ENCODE measurements at regions not wholly inside any gene's neighbourhood (a gene's known extent, or its start where the extent isn't known, plus 50 kb on each side); places are given as distances from the start of the nearest gene placed in this dataset.

DNA sequence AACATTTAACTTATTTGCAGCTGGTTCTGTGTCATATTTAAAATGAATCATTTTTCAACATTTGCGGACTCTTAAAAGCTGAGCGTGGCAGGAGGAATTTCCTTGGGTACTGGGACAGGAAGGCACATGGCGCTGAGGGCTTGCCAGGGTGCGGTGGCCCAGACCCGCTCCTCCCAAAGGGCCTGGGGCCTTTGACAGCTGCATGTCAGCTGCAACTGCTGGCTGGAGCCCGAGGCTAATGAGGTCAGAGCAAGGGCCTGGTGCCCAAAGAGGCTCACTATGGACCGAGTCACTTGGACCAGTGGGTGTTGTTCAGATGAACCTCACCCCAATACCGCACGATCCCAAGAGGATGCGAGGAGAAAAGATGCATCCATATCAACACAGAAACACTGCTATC is 326.9 kb downstream of the CTTN start:
- Mint-ChIP-seq H3K27ac (ENCODE audit: unreplicated experiment) (no peak overlapping the region), H3K4me1 (ENCODE audit: low read depth, unreplicated experiment) (no peaks in the 10 kb centered on the region), H3K9me3 (ENCODE audit: low read depth, unreplicated experiment) (no peaks in the 10 kb centered on the region), H3K36me3 (ENCODE audit: insufficient read depth, unreplicated experiment) (peaks cover 6% of the 10 kb centered on the region), H3K27me3 (ENCODE audit: unreplicated experiment) (no peaks in the 10 kb centered on the region), H3K4me3 (ENCODE audit: low read depth, unreplicated experiment) (no peak overlapping the region)
- TF ChIP-seq, protein P1, sequence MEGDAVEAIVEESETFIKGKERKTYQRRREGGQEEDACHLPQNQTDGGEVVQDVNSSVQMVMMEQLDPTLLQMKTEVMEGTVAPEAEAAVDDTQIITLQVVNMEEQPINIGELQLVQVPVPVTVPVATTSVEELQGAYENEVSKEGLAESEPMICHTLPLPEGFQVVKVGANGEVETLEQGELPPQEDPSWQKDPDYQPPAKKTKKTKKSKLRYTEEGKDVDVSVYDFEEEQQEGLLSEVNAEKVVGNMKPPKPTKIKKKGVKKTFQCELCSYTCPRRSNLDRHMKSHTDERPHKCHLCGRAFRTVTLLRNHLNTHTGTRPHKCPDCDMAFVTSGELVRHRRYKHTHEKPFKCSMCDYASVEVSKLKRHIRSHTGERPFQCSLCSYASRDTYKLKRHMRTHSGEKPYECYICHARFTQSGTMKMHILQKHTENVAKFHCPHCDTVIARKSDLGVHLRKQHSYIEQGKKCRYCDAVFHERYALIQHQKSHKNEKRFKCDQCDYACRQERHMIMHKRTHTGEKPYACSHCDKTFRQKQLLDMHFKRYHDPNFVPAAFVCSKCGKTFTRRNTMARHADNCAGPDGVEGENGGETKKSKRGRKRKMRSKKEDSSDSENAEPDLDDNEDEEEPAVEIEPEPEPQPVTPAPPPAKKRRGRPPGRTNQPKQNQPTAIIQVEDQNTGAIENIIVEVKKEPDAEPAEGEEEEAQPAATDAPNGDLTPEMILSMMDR (IDR thresholded peaks at IDR 0.05; ENCODE audit: unreplicated experiment) = no peak
- CTCF ChIA-PET = interaction anchor here (0.6 kb wide), 1 partner anchor 639 kb away, joined by 3 read pairs; no protein-coding TSS in a partner anchor
- intact Hi-C loops (cut with micrococcal nuclease; ENCODE audit: unreplicated experiment) = no loop called here
- BruUV-seq (replicated peaks) = no TSS peak
- no peak for DNase-seq

DNA sequence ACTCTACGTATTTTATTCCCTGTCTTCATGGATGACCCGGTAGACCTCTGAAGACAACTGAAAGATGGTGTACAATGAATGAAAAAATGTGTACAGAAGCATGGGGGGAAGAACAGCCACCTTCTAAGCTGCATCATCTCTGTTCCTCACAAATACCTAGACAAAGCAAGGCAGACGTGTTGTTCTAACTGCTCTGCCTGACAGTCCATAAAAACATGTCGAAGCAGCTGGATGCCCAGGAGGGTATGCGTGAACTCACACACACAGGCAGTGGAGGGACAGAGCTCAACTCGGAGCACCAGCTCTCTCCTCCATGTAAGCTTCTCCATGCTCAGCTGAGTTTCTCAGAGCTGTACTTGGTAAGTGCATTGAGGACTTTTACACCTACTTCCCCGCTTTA is 327.4 kb downstream of the CTTN start:
- Mint-ChIP-seq H3K27me3 (ENCODE audit: unreplicated experiment) (no peaks in the 10 kb centered on the region), H3K27ac (ENCODE audit: unreplicated experiment) (no peak overlapping the region), H3K9me3 (ENCODE audit: low read depth, unreplicated experiment) (no peaks in the 10 kb centered on the region), H3K4me3 (ENCODE audit: low read depth, unreplicated experiment) (no peak overlapping the region), H3K4me1 (ENCODE audit: low read depth, unreplicated experiment) (no peaks in the 10 kb centered on the region), H3K36me3 (ENCODE audit: insufficient read depth, unreplicated experiment) (peaks cover 3% of the 10 kb centered on the region)
- TF ChIP-seq, protein P1 (IDR thresholded peaks at IDR 0.05; ENCODE audit: unreplicated experiment) = no peak
- no TSS peak for BruUV-seq (replicated peaks)
- no peak for DNase-seq
- CTCF ChIA-PET = interaction anchor here (0.6 kb wide), 2 partner anchors 639 to 727 kb away, joined by 3 to 5 read pairs; partner anchors contain the start of gene NADSYN1
- intact Hi-C loops (cut with micrococcal nuclease; ENCODE audit: unreplicated experiment) = no loop called here

DNA sequence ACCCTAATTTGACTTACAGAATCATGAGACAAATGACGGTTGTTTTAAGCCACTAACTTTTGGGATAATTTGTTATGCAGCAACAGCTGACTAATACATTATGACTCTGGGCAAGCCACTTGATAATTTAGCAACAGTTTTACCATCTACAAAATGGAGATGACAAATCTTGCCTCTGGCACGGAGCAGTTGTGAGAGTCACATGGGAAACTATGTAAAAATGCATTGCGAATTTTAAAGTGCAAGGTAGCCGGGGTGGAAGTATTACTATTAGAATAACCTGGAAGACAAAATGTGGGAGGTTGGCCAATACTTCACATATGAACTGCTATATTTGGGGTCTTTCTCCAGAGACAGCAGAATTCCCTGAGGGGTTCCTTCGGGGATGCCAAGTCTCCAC is 328.7 kb downstream of the CTTN start:
- no peak for DNase-seq
- CTCF ChIA-PET = no interaction called here

DNA sequence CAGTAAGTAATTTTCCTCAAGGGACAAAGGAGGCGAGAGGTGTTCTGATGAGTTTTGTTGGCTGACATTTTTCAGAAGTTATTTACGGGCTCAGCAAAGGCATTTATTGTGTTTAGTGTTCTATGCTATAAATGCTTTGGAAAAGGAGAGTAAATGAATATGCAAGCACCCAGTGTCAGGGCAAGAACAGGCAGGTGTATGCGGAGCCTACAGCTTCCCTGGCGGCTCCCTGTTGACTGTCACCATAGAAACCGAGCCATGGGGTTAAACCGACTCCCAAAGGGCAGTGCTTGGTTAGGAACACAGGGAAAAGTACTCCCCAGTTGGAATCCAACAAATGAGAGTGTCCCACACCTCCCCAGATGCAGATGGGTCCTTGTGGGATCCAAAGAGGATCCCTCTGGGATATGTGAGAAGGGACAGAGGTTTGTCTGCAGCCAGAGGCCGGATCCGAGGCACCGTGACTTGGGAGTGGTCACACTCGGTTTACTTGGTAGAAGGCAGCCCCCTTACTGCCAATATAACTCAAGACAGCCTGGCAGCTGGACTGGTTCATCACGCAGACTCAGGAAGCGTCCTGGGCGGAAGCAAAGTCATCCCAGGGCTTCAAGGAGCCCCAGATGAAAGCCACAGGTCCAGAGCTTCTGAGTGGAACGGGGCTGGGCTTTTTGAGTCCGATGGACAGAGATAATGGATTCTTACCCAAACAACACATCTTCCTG is 329.7 kb downstream of the CTTN start:
- Mint-ChIP-seq H3K4me3 (ENCODE audit: low read depth, unreplicated experiment) (no peak overlapping the region), H3K4me1 (ENCODE audit: low read depth, unreplicated experiment) (no peaks in the 10 kb centered on the region), H3K27ac (ENCODE audit: unreplicated experiment) (no peak overlapping the region), H3K36me3 (ENCODE audit: insufficient read depth, unreplicated experiment) (no peaks in the 10 kb centered on the region), H3K9me3 (ENCODE audit: low read depth, unreplicated experiment) (no peaks in the 10 kb centered on the region), H3K27me3 (ENCODE audit: unreplicated experiment) (no peaks in the 10 kb centered on the region)
- DNase-seq = no peak
- TF ChIP-seq, protein P1 (IDR thresholded peaks at IDR 0.05; ENCODE audit: unreplicated experiment) = no peak
- CTCF ChIA-PET = interaction anchor here (0.5 kb wide), 1 partner anchor 856 kb away, joined by 3 read pairs; no protein-coding TSS in a partner anchor
- intact Hi-C loops (cut with micrococcal nuclease; ENCODE audit: unreplicated experiment) = no loop called here
- no TSS peak for BruUV-seq (replicated peaks)

More for the DNA sequence above, 328.7 kb downstream of the CTTN start:
- Mint-ChIP-seq H3K27me3 (ENCODE audit: unreplicated experiment) (no peaks in the 10 kb centered on the region), H3K4me1 (ENCODE audit: low read depth, unreplicated experiment) (no peaks in the 10 kb centered on the region), H3K4me3 (ENCODE audit: low read depth, unreplicated experiment) (no peak overlapping the region), H3K36me3 (ENCODE audit: insufficient read depth, unreplicated experiment) (no peaks in the 10 kb centered on the region), H3K9me3 (ENCODE audit: low read depth, unreplicated experiment) (no peaks in the 10 kb centered on the region), H3K27ac (ENCODE audit: unreplicated experiment) (no peak overlapping the region)
- TF ChIP-seq, protein P1 (IDR thresholded peaks at IDR 0.05; ENCODE audit: unreplicated experiment) = no peak
- intact Hi-C loops (cut with micrococcal nuclease; ENCODE audit: unreplicated experiment) = no loop called here
- no TSS peak for BruUV-seq (replicated peaks)

All from Calu3 (cell line).